ENCODE measurements at regions not wholly inside any gene's neighbourhood (a gene's known extent, or its start where the extent isn't known, plus 50 kb on each side); places are given as distances from the start of the nearest gene placed in this dataset.

DNA sequence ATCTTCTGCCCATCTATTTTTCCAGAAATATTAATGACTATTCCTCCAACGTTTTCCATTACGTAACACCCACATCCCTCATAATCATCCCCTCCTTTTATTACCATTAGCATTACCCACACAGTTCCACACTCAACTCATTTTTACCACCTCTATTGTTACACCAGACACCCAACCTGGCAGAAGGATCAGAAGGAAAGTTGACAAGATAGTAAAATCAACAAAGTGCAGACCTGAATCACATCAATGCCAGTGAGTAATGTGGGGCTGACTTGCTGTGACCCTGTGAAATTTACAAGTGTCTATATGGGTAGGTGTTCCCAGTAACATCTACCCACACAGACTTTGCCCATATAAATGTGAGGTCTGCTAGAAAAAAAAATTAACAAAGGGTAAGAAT lies 568.2 kb downstream of the MAFB start:
- TF ChIP-seq, protein P1, sequence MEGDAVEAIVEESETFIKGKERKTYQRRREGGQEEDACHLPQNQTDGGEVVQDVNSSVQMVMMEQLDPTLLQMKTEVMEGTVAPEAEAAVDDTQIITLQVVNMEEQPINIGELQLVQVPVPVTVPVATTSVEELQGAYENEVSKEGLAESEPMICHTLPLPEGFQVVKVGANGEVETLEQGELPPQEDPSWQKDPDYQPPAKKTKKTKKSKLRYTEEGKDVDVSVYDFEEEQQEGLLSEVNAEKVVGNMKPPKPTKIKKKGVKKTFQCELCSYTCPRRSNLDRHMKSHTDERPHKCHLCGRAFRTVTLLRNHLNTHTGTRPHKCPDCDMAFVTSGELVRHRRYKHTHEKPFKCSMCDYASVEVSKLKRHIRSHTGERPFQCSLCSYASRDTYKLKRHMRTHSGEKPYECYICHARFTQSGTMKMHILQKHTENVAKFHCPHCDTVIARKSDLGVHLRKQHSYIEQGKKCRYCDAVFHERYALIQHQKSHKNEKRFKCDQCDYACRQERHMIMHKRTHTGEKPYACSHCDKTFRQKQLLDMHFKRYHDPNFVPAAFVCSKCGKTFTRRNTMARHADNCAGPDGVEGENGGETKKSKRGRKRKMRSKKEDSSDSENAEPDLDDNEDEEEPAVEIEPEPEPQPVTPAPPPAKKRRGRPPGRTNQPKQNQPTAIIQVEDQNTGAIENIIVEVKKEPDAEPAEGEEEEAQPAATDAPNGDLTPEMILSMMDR (IDR thresholded peaks at IDR 0.05): no peak
- no peak for TF ChIP-seq POLR2A (IDR thresholded peaks at IDR 0.05)
